DND-41 (cell line): ENCODE measurements at regions not wholly inside any gene's neighbourhood (a gene's known extent, or its start where the extent isn't known, plus 50 kb on each side); places are given as distances from the start of the nearest gene placed in this dataset.

ENCODE experiments used
- EZH2 ChIP-seq: IDR thresholded peaks from 3 replicates; pipeline ENCODE4 v1.6.1; 2012; ENCODE audit warnings: borderline replicate concordance, low read depth, mild to moderate bottlenecking, moderate library complexity, low read length, inconsistent platforms; ENCODE audit not compliant: severe bottlenecking
- TF ChIP-seq, protein P1 (sequence below): IDR thresholded peaks from 2 replicates; pipeline ENCODE4 v1.5.1; 2012; ENCODE audit warnings: borderline replicate concordance, low read length, moderate library complexity, mild to moderate bottlenecking; ENCODE audit not compliant: poor library complexity, severe bottlenecking; ENCODE audit errors: extremely low read depth

- TF ChIP-seq, protein P1, sequence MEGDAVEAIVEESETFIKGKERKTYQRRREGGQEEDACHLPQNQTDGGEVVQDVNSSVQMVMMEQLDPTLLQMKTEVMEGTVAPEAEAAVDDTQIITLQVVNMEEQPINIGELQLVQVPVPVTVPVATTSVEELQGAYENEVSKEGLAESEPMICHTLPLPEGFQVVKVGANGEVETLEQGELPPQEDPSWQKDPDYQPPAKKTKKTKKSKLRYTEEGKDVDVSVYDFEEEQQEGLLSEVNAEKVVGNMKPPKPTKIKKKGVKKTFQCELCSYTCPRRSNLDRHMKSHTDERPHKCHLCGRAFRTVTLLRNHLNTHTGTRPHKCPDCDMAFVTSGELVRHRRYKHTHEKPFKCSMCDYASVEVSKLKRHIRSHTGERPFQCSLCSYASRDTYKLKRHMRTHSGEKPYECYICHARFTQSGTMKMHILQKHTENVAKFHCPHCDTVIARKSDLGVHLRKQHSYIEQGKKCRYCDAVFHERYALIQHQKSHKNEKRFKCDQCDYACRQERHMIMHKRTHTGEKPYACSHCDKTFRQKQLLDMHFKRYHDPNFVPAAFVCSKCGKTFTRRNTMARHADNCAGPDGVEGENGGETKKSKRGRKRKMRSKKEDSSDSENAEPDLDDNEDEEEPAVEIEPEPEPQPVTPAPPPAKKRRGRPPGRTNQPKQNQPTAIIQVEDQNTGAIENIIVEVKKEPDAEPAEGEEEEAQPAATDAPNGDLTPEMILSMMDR = no peak
- no peak for TF ChIP-seq EZH2
These were observed 1658.2 kb upstream of the PIK3C3 start for GRCh38 chr18:40296717-40297413.
